Type B pancreatic cell (in vitro differentiated cells): ENCODE measurements at regions not wholly inside any gene's neighbourhood (a gene's known extent, or its start where the extent isn't known, plus 50 kb on each side); places are given as distances from the start of the nearest gene placed in this dataset.

ENCODE experiments used
- DNase-seq: peaks from one replicate; pipeline ENCODE4 v3.0.0; 2021; ENCODE audit warnings: mixed read lengths; ENCODE audit not compliant: unreplicated experiment; ENCODE audit errors: extremely low spot score
- H3K27ac Mint-ChIP-seq: 2 replicates; pipeline ENCODE4 v1.8.0; 2021; ENCODE audit warnings: mild to moderate bottlenecking, mixed read lengths
- H3K27me3 Mint-ChIP-seq: 2 replicates; pipeline ENCODE4 v1.8.0; 2021; ENCODE audit warnings: mixed read lengths
- H3K36me3 Mint-ChIP-seq: 2 replicates; pipeline ENCODE4 v1.8.0; 2021; ENCODE audit warnings: mixed read lengths
- H3K4me1 Mint-ChIP-seq: one replicate; pipeline ENCODE4 v1.8.0; 2021; ENCODE audit warnings: mixed read lengths; ENCODE audit not compliant: unreplicated experiment
- H3K4me3 Mint-ChIP-seq: 2 replicates; pipeline ENCODE4 v1.8.0; 2021; ENCODE audit warnings: mild to moderate bottlenecking, mixed read lengths
- H3K9me3 Mint-ChIP-seq: 2 replicates; pipeline ENCODE4 v1.8.0; 2021; ENCODE audit warnings: mixed read lengths
- CTCF ChIP-seq: fragments of 200-600 bp; sonication (generic); conservative IDR thresholded peaks from 2 replicates; pipeline ENCODE4 v1.5.0; 2021; ENCODE audit warnings: antibody characterized with exemption, mild to moderate bottlenecking

GRCh38 chr14:101284711-101285110 is 276.6 kb upstream of the DIO3 start:
- Mint-ChIP-seq H3K4me3 (no peak overlapping the region), H3K9me3 (no peaks in the 10 kb centered on the region), H3K27me3 (peaks cover 27% of the 10 kb centered on the region), H3K4me1 (peaks cover 22% of the 10 kb centered on the region), H3K36me3 (no peaks in the 10 kb centered on the region), H3K27ac (no peak overlapping the region)
- DNase-seq: no peak
- no peak for TF ChIP-seq CTCF

GRCh38 chr14:101286271-101287018 is 274.9 kb upstream of the DIO3 start:
- no peak for DNase-seq
- no peak for TF ChIP-seq CTCF
- Mint-ChIP-seq H3K4me1 (peaks cover 34% of the 10 kb centered on the region), H3K4me3 (no peak overlapping the region), H3K9me3 (no peaks in the 10 kb centered on the region), H3K27ac (no peak overlapping the region), H3K27me3 (peaks cover 39% of the 10 kb centered on the region), H3K36me3 (no peaks in the 10 kb centered on the region)

GRCh38 chr14:101288436-101289229 is 272.7 kb upstream of the DIO3 start:
- Mint-ChIP-seq H3K4me1 (peaks cover 35% of the 10 kb centered on the region), H3K27ac (no peak overlapping the region), H3K4me3 (peak overlapping the region; percentile 47), H3K36me3 (no peaks in the 10 kb centered on the region), H3K9me3 (no peaks in the 10 kb centered on the region), H3K27me3 (peaks cover 41% of the 10 kb centered on the region)
- TF ChIP-seq CTCF: no peak
- DNase-seq: no peak

- Mint-ChIP-seq H3K36me3 (no peaks in the 10 kb centered on the region), H3K27ac (no peak overlapping the region), H3K9me3 (no peaks in the 10 kb centered on the region), H3K4me3 (no peak overlapping the region), H3K4me1 (peaks cover 38% of the 10 kb centered on the region), H3K27me3 (peaks cover 42% of the 10 kb centered on the region)
- TF ChIP-seq CTCF: no peak
- DNase-seq: no peak
These were observed 272.0 kb upstream of the DIO3 start for GRCh38 chr14:101289230-101289690.

- Mint-ChIP-seq H3K4me3 (no peak overlapping the region), H3K36me3 (no peaks in the 10 kb centered on the region)
These were observed 271.4 kb upstream of the DIO3 start for GRCh38 chr14:101289911-101290310.

More at GRCh38 chr14:101289911-101290310, 271.4 kb upstream of the DIO3 start:
- Mint-ChIP-seq H3K9me3 (no peaks in the 10 kb centered on the region), H3K27me3 (peaks cover 45% of the 10 kb centered on the region), H3K27ac (no peak overlapping the region), H3K4me1 (peaks cover 38% of the 10 kb centered on the region)
- no peak for DNase-seq
- no peak for TF ChIP-seq CTCF
